ENCODE measurements at regions not wholly inside any gene's neighbourhood (a gene's known extent, or its start where the extent isn't known, plus 50 kb on each side); places are given as distances from the start of the nearest gene placed in this dataset.

GRCh38 chr9:78548670-78549069 is 251.7 kb downstream of the PSAT1 start:
- Histone ChIP-seq H3K4me1 (no peaks in the 10 kb centered on the region), H3K27me3 (no peaks in the 10 kb centered on the region), H3K9me3 (no peaks in the 10 kb centered on the region), H3K27ac (no peak overlapping the region), H3K36me3 (no peaks in the 10 kb centered on the region), H3K4me3 (no peak overlapping the region)
- DNase-seq: no peak
- WGBS, 2 donors: 68 to 75% methylated on average over 3 of the region's 3 CpGs
- no peak for TF ChIP-seq POLR2AphosphoS5 (IDR thresholded peaks at IDR 0.05)
- no peak for TF ChIP-seq POLR2A (IDR thresholded peaks at IDR 0.05)
- TF ChIP-seq EP300 (IDR thresholded peaks at IDR 0.05): no peak
- TF ChIP-seq CTCF (IDR thresholded peaks at IDR 0.05): no peak
- intact Hi-C loops (cut with DNase I): no loop called here

- intact Hi-C loops (cut with DNase I): no loop called here
- WGBS, 2 donors: 49 to 70% methylated on average over 3 of the region's 3 CpGs
- Histone ChIP-seq H3K27me3 (no peaks in the 10 kb centered on the region), H3K36me3 (no peaks in the 10 kb centered on the region), H3K27ac (no peak overlapping the region), H3K4me3 (no peak overlapping the region), H3K4me1 (no peaks in the 10 kb centered on the region), H3K9me3 (no peaks in the 10 kb centered on the region)
- no peak for TF ChIP-seq CTCF (IDR thresholded peaks at IDR 0.05)
- no peak for TF ChIP-seq EP300 (IDR thresholded peaks at IDR 0.05)
- no peak for TF ChIP-seq POLR2AphosphoS5 (IDR thresholded peaks at IDR 0.05)
- TF ChIP-seq POLR2A (IDR thresholded peaks at IDR 0.05): no peak
- DNase-seq: no peak
Measured at GRCh38 chr9:78549711-78550110, 252.8 kb downstream of the PSAT1 start.

- Histone ChIP-seq H3K4me1 (no peaks in the 10 kb centered on the region), H3K36me3 (no peaks in the 10 kb centered on the region), H3K27me3 (no peaks in the 10 kb centered on the region), H3K4me3 (no peak overlapping the region), H3K9me3 (no peaks in the 10 kb centered on the region), H3K27ac (no peak overlapping the region)
- DNase-seq: no peak
- 27 to 28% methylated on average over 1 of the region's 1 CpG for WGBS, 2 donors
- intact Hi-C loops (cut with DNase I): no loop called here
- TF ChIP-seq EP300 (IDR thresholded peaks at IDR 0.05) (no peak), POLR2AphosphoS5 (IDR thresholded peaks at IDR 0.05) (no peak), CTCF (IDR thresholded peaks at IDR 0.05) (no peak), POLR2A (IDR thresholded peaks at IDR 0.05) (no peak)
Measured at GRCh38 chr9:78552802-78553201, 255.9 kb downstream of the PSAT1 start.

- Histone ChIP-seq H3K9me3 (no peaks in the 10 kb centered on the region), H3K4me3 (no peak overlapping the region), H3K36me3 (no peaks in the 10 kb centered on the region), H3K27me3 (no peaks in the 10 kb centered on the region), H3K27ac (no peak overlapping the region), H3K4me1 (no peaks in the 10 kb centered on the region)
- DNase-seq: no peak
- TF ChIP-seq EP300 (IDR thresholded peaks at IDR 0.05) (no peak), CTCF (IDR thresholded peaks at IDR 0.05) (no peak), POLR2A (IDR thresholded peaks at IDR 0.05) (no peak), POLR2AphosphoS5 (IDR thresholded peaks at IDR 0.05) (no peak)
- 79 to 89% methylated on average over 5 of the region's 5 CpGs for WGBS, 2 donors
- intact Hi-C loops (cut with DNase I): no loop called here
Measured at GRCh38 chr9:78557540-78557939, 260.6 kb downstream of the PSAT1 start.

GRCh38 chr9:78559449-78559885 is 262.5 kb downstream of the PSAT1 start:
- intact Hi-C loops (cut with DNase I): no loop called here

More at GRCh38 chr9:78559449-78559885, 262.5 kb downstream of the PSAT1 start:
- Histone ChIP-seq H3K9me3 (no peaks in the 10 kb centered on the region), H3K4me1 (no peaks in the 10 kb centered on the region), H3K36me3 (no peaks in the 10 kb centered on the region), H3K27ac (no peak overlapping the region), H3K27me3 (no peaks in the 10 kb centered on the region), H3K4me3 (no peak overlapping the region)
- DNase-seq: no peak
- WGBS, 2 donors: 46 to 74% methylated on average over 3 of the region's 3 CpGs
- TF ChIP-seq POLR2AphosphoS5 (IDR thresholded peaks at IDR 0.05): no peak
- no peak for TF ChIP-seq CTCF (IDR thresholded peaks at IDR 0.05)
- TF ChIP-seq POLR2A (IDR thresholded peaks at IDR 0.05): no peak
- no peak for TF ChIP-seq EP300 (IDR thresholded peaks at IDR 0.05)
